ENCODE measurements at regions not wholly inside any gene's neighbourhood (a gene's known extent, or its start where the extent isn't known, plus 50 kb on each side); places are given as distances from the start of the nearest gene placed in this dataset.

DNA sequence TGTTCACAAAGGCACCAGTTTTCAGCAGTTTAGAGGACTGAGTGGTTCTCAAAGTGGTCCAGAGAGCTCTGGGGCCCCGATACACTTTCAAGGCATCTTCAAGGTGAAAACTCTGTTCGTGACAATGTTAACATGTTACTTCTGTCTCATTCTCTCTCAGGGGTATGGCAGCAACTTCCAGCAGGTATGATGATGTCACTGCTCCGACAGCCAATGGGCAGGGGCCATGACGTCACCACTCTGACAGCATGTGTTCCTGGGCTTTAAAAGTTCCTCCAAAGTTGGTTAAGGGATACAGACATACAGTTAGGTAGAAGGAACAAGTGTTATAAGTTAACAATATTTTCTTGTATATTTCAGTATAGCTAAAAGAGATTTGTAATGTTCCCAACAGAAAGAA is 87.9 kb downstream of the KLF15 start:
- DNase-seq, result no peak
- Mint-ChIP-seq H3K4me1 (ENCODE audit: low read depth) (no peaks in the 10 kb centered on the region), H3K36me3 (ENCODE audit: low read depth) (no peaks in the 10 kb centered on the region), H3K27me3 (peaks cover 22% of the 10 kb centered on the region), H3K27ac (no peak overlapping the region), H3K9me3 (no peaks in the 10 kb centered on the region), H3K4me3 (no peak overlapping the region)
- ATAC-seq, result no peak
- TF ChIP-seq, protein P1, sequence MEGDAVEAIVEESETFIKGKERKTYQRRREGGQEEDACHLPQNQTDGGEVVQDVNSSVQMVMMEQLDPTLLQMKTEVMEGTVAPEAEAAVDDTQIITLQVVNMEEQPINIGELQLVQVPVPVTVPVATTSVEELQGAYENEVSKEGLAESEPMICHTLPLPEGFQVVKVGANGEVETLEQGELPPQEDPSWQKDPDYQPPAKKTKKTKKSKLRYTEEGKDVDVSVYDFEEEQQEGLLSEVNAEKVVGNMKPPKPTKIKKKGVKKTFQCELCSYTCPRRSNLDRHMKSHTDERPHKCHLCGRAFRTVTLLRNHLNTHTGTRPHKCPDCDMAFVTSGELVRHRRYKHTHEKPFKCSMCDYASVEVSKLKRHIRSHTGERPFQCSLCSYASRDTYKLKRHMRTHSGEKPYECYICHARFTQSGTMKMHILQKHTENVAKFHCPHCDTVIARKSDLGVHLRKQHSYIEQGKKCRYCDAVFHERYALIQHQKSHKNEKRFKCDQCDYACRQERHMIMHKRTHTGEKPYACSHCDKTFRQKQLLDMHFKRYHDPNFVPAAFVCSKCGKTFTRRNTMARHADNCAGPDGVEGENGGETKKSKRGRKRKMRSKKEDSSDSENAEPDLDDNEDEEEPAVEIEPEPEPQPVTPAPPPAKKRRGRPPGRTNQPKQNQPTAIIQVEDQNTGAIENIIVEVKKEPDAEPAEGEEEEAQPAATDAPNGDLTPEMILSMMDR (IDR thresholded peaks at IDR 0.05), result no peak
- intact Hi-C loops (cut with micrococcal nuclease), result no loop called here
- ChIA-PET POLR2A (interaction anchor here (0.8 kb wide), 1 partner anchor 153 kb away, joined by 3 read pairs; no protein-coding TSS in a partner anchor), CTCF (no interaction called here)

DNA sequence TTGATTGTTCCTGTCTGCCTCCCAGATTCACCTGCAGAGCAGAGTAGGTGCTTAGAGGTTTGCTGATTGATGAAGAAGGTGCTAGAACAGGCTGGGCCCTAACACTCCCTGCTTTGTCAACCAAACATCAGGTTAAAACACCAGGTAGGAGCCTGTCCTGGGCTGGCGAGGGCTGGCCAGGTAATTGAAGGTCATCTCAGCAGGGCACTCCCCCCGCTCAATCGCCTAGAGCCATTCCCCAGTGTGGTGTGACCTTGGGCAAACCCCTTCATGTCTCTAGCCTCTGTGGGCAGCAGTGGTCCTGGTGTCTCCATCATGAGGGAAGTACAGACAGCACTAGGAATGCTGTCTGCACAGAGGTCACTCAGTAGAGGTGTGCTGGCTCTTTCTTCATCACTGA is 88.3 kb downstream of the KLF15 start:
- ChIA-PET CTCF (no interaction called here), POLR2A (interaction anchor here (0.8 kb wide), 1 partner anchor 153 kb away, joined by 3 read pairs; no protein-coding TSS in a partner anchor)
- no peak overlapping the region for H3K4me3 Mint-ChIP-seq
- no peaks in the 10 kb centered on the region for H3K36me3 Mint-ChIP-seq (ENCODE audit: low read depth)
- ATAC-seq (no peak), DNase-seq (no peak)
- H3K27ac Mint-ChIP-seq, result no peak overlapping the region
- TF ChIP-seq, protein P1 (IDR thresholded peaks at IDR 0.05), result no peak
- H3K9me3 Mint-ChIP-seq, result no peaks in the 10 kb centered on the region
- intact Hi-C loops (cut with micrococcal nuclease), result no loop called here
- peaks cover 24% of the 10 kb centered on the region for H3K27me3 Mint-ChIP-seq
- no peaks in the 10 kb centered on the region for H3K4me1 Mint-ChIP-seq (ENCODE audit: low read depth)

DNA sequence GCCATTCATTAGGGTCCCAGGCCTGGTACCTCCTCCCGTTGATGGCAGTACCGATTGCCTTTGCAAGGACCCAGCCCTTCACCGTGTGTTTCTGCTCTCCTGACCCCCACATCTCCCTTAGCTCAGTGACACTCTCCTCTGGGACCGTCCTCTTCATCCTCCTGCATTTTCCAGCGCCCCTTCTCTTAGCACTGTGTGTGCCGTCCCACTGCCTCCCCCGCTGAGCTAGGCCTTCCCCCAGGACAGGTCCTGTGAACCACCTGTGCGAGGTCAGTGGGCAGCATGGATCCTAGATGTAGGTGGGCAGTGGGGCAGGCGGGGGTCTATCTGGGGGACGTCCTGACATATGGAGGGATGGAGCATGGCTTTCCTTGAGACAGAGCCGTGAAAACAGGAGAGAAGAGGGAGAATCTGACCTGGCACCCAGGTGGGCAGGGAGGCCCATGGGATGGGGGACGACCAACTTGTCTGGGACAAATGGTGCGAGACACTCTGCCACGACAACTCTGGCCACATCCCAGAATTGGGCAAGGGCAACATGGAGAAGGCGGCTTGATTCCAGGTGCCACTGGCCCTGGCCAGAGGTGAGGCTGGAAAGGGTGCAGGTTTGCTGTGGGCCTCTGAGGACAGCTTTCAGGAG is 87.7 kb upstream of the ALDH1L1 start:
- Mint-ChIP-seq H3K36me3 (ENCODE audit: low read depth) (no peaks in the 10 kb centered on the region), H3K27me3 (peaks cover 24% of the 10 kb centered on the region), H3K27ac (no peak overlapping the region), H3K4me1 (ENCODE audit: low read depth) (no peaks in the 10 kb centered on the region), H3K4me3 (no peak overlapping the region), H3K9me3 (no peaks in the 10 kb centered on the region)
- DNase-seq, result no peak
- ChIA-PET POLR2A (no interaction called here), CTCF (no interaction called here)
- intact Hi-C loops (cut with micrococcal nuclease), result no loop called here
- no peak for ATAC-seq
- TF ChIP-seq, protein P1 (IDR thresholded peaks at IDR 0.05), result no peak

DNA sequence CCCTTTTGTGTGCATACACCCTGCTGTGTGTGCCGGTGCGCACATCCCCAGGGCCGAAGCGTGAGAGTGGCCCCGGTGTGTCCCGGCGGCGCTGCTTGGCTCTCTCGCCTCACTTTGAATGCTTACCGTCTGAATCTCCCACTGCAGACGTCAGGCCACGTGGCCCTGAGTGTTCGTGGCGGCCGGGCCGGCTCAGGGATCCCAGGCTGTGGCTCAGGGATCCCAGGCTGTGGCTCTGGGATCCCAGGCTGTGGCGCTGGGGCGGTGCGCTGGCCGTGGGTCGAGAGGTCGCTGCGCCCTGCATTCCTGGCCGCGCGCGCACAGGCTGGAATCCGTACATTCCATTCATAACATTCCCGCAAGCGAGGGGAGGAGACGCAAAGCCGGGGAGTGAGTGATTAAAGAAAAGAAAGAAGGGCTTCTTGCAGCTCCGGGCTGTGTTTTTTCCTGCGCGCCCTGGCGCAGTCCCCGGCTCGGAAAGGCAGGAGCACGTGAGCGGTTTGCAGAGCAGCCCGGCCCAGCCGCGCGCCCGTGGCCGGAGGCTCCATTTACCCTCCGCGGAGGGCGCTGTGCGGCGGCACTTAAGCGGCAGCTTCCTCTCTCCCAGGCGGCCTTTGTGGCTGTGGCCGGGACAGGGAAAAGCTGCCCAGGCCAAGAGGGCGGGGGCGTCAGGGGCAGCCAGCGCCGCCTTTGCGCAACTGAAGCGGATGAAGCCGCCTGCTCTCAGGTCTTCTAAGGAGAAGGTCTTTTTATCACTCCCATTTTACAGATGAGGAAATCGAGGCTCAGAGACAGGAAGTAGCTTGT is 87.0 kb upstream of the ALDH1L1 start:
- no peak for DNase-seq
- CTCF ChIA-PET, result no interaction called here
- intact Hi-C loops (cut with micrococcal nuclease), result no loop called here
- no peaks in the 10 kb centered on the region for H3K9me3 Mint-ChIP-seq
- H3K27ac Mint-ChIP-seq, result no peak overlapping the region
- POLR2A ChIA-PET, result no interaction called here
- no peak for ATAC-seq
- H3K4me1 Mint-ChIP-seq (ENCODE audit: low read depth), result no peaks in the 10 kb centered on the region
- TF ChIP-seq, protein P1 (IDR thresholded peaks at IDR 0.05), result no peak
- no peak overlapping the region for H3K4me3 Mint-ChIP-seq
- H3K36me3 Mint-ChIP-seq (ENCODE audit: low read depth), result no peaks in the 10 kb centered on the region
- H3K27me3 Mint-ChIP-seq, result peaks cover 26% of the 10 kb centered on the region

DNA sequence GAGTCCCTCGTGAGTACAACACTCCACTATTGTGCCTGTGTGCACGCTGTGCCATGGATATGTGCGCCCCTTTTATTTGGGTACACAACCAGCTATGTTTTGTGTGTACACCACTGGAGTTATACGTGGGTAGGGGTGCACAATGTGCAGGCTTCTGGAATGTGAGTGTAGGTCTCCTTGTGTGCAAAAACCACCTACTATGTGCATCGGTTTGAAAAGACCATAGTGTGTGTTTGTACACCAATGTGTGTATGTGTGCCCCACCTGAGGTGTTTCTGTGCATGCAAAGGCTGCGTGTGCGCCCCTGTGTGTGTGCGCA is 86.4 kb upstream of the ALDH1L1 start:
- ChIA-PET CTCF (no interaction called here), POLR2A (no interaction called here)
- Mint-ChIP-seq H3K27me3 (peaks cover 30% of the 10 kb centered on the region), H3K4me3 (no peak overlapping the region), H3K36me3 (ENCODE audit: low read depth) (no peaks in the 10 kb centered on the region), H3K9me3 (no peaks in the 10 kb centered on the region), H3K27ac (no peak overlapping the region), H3K4me1 (ENCODE audit: low read depth) (no peaks in the 10 kb centered on the region)
- intact Hi-C loops (cut with micrococcal nuclease), result no loop called here
- TF ChIP-seq, protein P1 (IDR thresholded peaks at IDR 0.05), result no peak
- no peak for ATAC-seq
- no peak for DNase-seq
